GM12878 (cell line): ENCODE measurements at regions not wholly inside any gene's neighbourhood (a gene's known extent, or its start where the extent isn't known, plus 50 kb on each side); places are given as distances from the start of the nearest gene placed in this dataset.

Source experiments
- FOXM1 ChIP-seq: IDR thresholded peaks from 2 replicates; pipeline ENCODE4 v1.6.1; 2012; ENCODE audit warnings: low read depth, mild to moderate bottlenecking, inconsistent platforms, low read length, moderate library complexity
- PKNOX1 ChIP-seq: fragments of 450-650 bp; IDR thresholded peaks from 2 replicates; pipeline ENCODE4 v1.6.1; 2016; ENCODE audit warnings: mild to moderate bottlenecking

GRCh38 chr9:16029046-16029615 lies 476.3 kb downstream of the CCDC171 start:
- TF ChIP-seq FOXM1 = no peak
- TF ChIP-seq PKNOX1 = no peak
